ENCODE measurements at regions not wholly inside any gene's neighbourhood (a gene's known extent, or its start where the extent isn't known, plus 50 kb on each side); places are given as distances from the start of the nearest gene placed in this dataset.
"Not testable (repeated sequence)": the region's sequence is repeated elsewhere in the genome, so short reads cannot be mapped to it uniquely, and the experiment has no call there.

DNA sequence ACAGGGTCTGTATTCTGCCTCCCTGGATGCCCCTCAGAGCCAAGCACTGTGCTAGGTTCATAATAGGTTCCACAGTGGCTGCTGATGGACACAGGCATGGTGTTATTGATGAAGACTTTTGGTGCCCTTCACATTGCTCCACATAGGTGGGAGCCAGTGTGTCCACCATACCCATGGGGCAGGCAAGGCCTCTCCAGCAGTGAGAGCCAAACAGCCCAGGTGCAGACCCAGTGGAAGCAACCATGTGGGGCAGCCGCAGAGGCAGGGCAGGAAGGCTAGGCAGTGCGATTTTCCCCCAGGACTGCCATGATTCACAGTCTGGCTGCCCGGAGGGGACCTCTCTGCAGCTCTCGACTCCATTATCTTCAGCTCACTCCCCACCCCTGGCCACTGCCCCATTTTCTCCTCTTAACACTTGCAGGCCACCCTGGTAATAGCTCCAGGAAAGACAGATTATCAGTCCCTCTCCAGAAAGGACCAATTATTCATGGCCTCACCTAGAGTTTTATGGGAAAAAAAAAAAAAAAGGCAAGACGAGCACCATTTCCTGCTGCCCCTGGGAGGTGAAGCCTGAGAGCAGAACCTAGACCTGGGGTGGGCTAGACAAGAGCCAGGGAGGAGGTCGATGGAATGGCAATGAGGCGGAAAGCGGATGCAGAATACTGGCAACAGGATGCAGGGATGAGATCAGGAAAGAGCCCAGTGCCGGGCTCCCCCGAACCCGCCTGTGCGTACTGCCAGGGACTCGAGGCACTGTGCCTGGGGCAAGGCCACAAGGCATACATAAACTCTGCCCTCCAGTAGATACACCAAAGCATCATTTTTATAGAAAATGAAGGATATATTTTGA, 343.0 kb upstream of the NCAM1 start:
- DNase-seq (ENCODE audit: low spot score), result no peak

DNA sequence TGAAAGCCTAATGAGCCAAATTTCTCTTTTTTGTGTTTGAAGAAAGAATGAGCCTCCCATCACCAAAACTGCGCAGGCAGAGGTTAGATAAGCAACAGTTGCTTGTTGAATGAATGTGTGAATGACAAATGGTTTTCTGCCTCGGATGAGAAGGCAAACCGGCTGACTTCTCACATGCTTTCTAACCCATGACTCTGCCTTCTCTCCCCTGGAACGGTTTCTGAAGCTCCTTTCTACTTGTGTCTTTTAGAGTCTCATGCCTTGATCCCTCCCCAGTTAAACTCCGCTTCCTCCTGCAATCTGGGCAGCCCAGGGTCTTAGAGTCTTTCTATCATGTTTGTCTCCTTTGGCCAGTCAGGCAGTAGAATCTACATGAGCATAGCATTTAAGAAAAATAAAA, 342.1 kb upstream of the NCAM1 start:
- DNase-seq (ENCODE audit: low spot score), result no peak

DNA sequence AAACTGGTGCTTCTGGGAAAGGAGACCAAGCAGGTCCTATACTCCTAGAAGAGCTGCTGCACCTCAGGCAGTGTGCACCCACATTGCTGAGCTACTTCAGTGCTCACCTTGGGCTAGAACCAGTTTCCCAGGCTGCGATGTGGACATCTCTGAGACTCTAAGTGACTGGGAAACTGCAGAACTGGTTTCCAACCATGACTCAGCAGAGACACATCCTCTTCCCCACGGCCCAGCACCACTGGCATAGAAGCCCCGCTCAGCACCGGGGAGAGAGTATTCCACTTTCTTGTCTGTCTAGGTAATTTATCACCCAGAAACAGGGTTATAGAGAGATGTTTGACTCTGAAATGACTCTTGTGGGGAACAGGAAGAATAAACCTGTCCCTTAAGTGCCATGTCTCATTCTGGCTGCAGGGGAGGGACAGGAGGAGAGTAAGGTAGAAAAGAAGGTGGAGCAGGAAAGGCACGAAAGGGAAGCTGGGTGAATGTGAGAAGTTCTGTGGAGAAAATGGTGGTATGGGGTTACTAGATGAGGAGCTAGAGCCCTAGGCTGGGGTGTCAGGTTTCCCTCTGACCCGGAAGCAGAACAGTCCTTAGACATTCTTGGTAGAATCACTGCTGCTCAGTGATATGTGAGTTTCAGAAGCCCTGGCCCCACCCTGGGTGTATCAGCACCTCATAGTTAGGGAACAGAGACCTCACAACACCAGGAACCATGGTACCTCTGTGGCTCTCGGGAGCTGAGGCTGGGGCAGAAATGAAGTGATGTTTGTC, 340.4 kb upstream of the NCAM1 start:
- no peak for DNase-seq (ENCODE audit: low spot score)

DNA sequence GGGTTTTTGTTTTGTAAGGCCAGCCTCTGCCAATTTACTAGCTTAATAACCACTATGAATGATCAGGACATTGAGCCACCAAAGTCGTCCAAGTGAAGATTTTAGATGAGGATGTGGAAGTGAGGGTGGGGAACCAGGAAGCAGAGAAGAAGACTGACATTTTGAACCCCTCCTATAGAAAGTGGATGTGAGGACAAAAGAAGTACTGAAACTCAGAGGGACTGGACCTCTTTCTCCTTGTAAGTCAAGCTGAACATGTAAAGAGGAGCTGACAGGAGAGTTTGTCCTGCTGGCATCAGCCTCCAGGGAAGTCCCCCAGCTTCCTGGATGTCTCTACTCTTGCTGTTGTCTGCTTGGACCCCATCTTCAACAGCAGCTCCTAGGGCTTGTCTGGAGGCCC, 338.2 kb upstream of the NCAM1 start:
- no peak for DNase-seq (ENCODE audit: low spot score)

DNA sequence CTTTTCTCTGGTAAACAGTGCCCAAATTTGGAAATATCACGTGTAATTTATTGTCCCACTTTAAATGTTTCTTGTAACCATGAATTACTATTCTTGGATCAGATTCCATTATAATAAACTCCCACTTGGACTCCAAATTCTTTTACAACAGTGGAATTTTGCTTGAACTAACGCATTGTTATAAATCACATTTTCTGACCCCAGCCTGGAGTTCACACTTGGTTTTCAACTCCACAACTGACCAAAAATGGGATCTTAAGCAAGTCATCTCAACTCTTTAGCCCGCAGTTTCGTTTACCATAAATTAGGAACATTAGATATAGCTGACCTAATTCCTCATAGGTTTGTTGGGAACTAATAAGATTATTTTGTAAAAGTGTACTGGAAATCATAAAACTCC, 336.8 kb upstream of the NCAM1 start:
- no peak for DNase-seq (ENCODE audit: low spot score)

DNA sequence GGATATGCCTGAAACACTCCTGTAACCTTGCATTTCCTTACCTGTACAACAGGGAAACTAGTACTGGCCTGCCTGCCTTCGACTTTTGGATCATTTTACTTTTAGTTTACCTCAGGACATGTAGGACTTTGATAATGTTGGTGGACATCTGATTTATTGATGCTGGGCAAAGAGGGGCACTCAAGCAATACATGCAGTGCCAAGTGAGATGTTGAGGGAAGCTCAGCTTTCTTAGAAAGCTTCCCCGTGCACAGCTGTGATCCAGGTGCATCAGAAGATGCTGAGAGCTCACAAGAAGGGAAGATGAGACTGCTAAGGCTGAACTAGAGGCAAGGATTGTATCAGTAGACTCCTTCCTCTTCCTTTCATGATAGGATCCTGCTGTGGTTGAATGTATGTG, 336.2 kb upstream of the NCAM1 start:
- not testable (repeated sequence) for DNase-seq (ENCODE audit: low spot score)

DNA sequence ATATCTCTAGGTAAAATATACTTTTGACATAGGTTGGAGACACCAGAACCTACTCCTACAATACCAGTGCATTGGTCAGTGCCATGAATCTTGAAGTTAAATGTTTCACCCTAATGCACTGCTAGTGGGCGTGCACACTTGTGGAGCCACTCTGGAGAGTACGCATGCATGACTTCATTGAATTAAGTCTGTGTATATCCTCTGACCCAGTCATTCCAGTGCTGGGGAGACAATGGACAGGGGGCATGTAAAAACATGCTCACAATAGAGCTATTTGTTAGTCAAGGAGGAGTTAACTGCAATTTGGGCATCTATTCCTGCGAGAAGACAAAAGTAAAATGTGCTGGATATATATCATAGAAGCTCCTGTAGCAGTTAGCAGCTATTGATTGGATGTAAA, 335.4 kb upstream of the NCAM1 start:
- DNase-seq (ENCODE audit: low spot score), result no peak

DNA sequence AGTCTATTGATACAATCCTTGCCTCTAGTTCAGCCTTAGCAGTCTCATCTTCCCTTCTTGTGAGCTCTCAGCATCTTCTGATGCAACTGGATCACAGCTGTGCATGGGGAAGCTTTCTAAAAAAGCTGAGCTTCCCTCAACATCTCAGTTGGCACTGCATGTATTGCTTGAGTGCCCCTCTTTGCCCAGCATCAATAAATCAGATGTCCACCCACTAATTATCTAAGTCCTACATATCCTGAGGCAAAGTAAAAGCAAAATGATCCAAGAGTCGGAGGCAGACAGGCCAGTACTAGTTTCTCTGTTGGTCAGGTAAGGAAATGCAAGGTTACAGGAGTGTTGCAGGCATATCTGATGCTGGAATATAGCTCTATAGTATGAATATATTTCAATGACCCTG, 334.5 kb upstream of the NCAM1 start:
- DNase-seq (ENCODE audit: low spot score), result no peak

DNA sequence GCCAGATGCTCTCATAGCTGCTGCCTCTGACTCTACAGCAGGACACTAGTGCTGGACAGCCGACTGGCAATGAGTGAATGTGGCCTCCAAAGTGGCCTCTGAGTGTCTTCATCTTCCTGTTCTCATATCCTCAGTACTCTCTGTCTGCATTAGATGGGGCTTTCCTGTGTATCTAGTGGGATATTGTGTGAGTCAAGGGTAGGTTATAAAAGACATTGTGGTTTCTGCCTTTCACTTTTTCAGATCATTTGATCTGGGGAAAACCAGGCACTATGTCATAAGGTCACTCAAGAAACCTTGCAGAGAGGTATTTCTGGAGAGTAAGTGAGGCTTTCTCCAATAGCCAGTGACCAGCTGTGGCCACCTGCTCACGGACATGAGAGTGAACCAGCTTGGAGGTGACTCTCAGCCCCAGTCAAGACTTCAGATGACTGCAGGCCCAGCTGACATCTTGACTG, 333.6 kb upstream of the NCAM1 start:
- DNase-seq (ENCODE audit: low spot score), result no peak

DNA sequence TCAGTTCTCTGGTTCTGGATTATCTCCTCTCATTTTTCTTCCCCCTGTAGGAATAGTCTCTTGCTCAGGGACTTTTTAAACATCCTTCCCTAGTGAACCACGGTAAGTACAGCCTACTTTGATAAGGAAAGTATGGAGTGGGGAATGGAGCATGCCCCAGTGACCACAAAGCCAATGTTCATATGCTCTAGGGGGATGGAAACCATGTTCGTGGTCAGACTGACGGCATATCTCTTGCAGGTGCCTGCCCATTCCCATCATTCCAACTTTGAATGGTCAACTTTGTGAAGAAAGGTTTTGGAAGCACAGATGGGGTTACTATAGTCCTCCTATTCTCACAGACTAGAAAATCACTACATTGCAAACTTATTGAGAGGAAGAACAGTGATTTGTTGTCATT, 332.5 kb upstream of the NCAM1 start:
- no peak for DNase-seq (ENCODE audit: low spot score)

DNA sequence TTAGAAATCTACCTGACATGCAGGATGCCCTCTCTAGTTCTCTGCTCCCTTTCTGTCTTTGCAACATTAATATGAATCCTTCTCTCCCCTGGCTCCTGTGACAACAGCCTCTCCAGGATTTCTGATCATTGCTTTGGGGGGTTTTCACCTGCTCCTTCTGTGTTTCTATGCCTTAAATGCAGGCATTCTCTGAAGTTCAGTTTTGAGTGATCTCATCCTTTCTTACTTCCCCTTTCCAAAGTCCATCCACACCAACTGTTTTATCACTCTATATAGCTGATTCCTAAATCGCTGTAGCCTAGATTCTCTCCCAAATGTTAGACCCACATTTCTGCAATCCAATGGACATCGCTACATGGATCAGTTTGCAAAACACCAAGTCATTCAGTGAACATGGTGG, 330.7 kb upstream of the NCAM1 start:
- no peak for DNase-seq (ENCODE audit: low spot score)

DNA sequence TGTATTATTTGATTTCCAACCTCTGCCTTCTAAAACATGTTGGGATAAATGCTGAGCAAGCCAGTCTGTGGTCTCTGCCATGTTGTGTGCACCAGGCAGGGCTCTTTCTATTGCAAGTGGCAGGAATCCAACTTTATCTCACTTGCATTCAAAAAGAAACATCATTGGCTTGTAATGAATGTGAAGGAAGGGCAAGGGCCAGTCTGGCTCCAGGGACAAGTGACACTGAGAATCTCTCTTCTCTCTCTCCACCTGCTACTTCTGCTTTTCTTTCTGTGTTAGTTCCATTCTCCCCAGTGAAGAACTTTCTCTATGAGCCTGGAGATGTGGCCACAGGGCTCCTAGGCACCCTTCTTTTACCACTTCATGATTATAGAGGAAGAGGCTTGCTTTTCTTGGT, 329.9 kb upstream of the NCAM1 start:
- DNase-seq (ENCODE audit: low spot score), result no peak

DNA sequence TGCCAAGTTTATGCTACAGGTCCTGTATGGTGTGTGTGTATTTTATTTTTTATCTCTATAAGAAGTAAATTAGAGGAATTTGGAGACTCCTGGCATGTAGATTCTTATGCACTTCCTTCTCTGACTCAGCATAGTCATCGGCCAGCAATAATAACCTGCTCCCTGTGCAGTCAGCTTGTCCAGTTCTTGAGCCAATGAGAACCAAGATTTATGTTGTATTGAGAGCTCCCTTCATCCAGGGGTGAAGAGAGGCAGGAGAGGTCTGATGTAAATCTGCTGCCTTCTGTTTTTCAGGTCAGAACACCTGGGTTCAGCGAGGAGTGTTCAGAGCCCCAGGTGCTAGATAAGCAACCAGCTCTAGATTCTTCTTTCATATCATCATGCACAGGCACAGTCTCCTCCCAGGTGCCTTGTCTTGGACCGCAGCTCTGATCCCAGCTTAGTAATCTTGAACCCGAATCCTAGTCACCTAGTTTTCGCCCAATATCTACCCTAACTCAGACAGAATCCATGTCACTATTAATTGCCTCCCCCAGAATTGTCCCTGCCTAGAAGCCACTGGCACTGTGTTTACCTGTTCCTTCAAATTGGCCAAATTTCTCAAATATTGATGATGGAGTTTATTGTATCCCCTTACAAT, 328.2 kb upstream of the NCAM1 start:
- no peak for DNase-seq (ENCODE audit: low spot score)

DNA sequence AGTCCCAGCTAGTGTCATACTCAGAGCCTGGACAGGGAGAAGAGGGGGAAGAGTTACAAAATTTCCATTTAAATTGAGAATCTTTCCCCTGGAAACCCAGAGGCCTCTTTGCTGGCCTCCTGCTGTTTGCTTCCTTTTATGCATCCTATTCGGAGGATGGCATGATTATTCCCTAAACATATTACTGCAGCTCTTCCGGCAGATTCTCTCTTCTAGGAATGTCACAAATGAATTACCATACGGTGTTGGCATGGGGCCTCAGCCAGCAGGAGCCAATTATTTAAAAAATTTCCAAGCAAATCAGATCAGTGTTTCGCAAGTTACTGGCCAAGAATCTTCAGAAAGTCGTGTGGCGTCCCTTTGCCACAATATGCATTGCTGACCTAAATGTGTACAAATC, 326.7 kb upstream of the NCAM1 start:
- DNase-seq (ENCODE audit: low spot score), result no peak

DNA sequence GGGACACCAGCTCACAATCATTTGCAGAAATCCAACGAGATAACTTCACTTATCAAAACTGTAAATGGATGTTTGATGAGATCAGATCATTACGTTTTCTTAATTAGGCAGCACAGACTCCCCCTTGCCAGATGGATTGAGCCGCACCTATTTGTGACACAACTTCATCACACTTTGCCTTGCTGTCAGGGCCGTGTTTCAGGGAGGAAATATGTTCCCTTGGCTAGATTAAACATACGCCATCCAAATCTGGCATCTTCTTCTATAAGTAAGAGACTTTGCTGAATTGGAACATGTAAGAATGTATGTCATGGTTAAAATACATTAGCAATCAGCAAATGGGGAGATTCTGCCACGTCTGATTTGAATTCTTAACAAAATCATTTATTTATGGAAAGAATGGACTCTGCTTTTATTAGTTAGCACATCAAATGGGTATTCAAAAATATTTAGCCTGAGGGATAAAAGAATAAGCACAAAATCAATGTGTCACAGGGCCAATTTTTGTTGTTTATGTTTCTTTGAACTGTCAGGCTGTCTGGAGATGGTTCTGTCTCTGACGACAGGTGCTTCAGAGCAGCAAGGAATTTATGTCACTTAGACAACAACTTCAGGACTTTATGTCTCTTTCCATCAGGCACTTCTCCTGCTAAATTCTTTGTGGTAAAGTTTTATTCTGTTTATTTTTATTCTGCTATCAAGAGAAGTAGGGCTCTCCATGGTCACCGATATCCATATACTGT, 326.1 kb upstream of the NCAM1 start:
- no peak for DNase-seq (ENCODE audit: low spot score)

DNA sequence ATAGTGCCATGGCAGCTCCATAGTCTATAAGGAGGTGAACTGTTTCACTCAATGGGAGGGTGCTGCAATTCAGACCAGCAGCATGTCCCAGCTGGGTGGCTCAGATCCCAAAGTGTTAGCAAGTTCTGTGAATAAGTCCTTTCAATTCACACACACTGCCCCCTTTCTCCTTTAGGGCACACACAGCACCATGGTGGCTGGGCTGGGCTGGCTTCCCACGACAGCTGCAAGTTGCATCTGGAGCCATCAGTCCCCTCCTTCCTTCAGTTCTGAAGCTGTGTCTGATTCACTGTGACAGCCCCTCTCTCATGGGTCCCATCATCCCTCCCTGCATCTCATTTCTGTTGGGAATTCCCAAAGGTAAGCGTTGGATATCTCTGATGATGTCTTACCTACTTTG, 324.1 kb upstream of the NCAM1 start:
- no peak for DNase-seq (ENCODE audit: low spot score)

DNA sequence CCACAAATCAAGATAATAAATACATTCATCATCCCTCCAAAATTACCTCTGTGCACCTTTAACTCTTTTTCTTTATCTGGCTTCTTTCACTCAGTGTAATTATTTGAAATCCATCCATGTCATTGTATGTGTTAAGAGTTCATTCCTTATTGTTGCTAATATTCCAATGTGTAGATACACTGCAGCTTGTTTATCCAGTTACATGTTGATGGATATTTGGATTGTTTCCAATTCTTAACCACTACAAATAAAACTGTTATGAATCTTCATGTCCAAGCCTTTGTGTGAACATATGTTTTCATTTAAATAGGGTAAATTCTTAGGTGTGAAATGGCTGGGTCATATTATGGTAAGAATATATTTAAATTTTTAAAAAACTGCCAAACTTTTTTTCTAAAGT, 323.3 kb upstream of the NCAM1 start:
- no peak for DNase-seq (ENCODE audit: low spot score)

DNA sequence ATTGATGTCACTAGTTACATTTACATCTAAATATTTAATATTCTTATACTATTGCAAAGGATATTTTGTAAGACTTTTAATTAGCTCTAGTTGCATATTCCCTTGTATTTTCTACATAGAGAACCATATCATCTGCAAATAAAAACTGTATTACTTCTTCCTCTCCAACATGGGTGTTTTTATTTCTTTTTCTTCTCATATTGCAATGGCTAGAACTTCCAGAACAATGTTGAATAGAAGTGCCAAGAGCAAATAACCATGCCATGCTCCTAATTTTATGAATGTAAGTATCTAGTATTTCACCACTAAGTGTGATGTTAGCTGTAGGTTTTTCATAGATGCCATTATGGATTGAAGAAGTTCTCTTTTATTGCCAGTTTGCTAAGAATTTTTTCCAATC, 321.8 kb upstream of the NCAM1 start:
- no peak for DNase-seq (ENCODE audit: low spot score)

DNA sequence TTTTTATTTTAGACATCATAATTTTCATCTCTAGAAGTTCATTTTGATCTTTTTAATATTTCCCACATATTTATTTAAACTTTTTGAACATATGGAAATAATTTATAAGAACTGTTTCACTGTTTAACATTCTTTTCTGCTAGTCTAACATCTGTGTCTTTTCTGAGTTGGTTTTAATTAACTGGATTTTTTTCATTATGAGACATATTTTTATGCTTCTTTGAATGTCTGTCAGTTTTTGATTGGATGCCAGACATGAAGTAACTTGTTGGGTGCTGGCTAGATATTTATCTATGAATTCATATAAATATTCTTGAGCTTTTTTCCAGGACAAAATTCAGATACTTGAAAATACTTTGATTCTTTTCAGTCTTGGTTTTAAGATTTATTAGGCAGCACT, 317.8 kb upstream of the NCAM1 start:
- no peak for DNase-seq (ENCODE audit: low spot score)

DNA sequence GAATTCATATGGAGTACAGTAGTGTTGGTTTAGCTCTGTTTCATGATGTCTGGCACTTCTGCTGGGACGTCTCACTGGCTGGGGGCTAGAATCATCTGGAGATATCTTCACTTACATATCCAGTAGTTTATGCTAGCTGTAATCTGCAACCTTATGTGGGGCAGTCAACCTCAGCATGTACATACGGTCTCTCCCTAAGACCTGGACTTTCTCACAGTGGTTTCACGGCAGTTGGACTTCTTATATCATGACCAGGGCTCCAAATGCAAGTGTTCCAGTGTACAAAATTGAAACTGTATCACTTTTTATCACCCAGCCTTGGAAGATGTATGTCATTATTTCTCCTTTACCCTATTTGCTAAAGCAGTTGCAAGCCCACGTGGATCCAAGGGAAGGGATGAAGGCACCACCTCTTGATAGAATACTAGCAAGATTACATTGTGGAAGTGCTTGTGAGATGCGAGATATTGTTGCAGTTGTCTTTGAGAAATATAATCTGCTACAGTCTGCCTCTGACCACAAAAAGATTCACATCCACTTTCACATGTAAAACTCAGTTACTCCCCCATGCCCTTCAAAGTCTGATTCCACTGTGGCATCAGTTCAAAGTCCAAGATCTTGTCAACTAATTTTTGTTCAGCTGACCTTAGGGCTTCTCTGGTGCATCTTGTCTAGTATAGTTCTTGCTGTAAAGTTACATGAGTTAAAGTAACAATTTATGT, 316.6 kb upstream of the NCAM1 start:
- no peak for DNase-seq (ENCODE audit: low spot score)

DNA sequence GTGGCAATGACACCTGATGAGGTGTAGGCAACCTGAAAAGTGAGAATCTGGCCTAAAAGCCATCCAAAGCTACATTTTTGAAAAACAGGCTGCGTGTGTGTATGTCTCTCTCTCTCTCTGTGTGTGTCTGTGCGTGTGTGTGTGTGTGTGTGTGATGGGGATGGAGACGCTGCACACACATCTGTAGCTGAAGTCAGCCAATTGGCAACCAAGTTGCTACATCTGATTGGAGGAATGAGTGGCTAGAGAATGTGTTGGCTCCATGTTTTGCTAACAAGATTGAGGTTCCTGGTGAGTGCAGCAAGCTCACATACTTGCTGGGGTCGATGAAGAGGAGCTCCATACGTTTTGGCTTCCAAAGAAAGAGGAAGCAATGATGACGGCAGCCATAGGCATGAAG, 311.4 kb upstream of the NCAM1 start:
- DNase-seq (ENCODE audit: low spot score), result no peak

DNA sequence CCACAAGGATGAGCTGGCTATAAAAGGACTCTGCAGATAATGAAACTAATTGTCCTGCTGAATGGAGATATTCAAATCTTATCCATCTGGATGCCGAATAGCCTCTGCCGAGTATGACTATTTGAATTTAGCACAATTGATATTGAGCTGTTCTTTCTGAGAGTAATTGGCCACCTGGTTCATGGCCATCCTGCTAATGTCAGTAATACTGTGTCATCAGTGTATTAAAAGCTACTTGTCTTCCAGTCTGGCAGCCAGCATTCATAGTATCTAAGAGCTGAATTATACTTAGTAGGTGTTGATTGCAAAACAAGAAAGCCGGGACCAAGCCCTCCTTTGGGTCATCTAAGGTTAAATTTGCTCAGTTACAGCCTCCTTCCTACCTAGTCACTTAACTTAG, 310.7 kb upstream of the NCAM1 start:
- no peak for DNase-seq (ENCODE audit: low spot score)

All from hematopoietic multipotent progenitor cell treated with erythropoietin and hydrocortisone succinate and interleukin-3 and kit ligand, for 17 days (in vitro differentiated cells).